Peyer's patch (tissue), 4 donors: ENCODE measurements at regions not wholly inside any gene's neighbourhood (a gene's known extent, or its start where the extent isn't known, plus 50 kb on each side); places are given as distances from the start of the nearest gene placed in this dataset.

Source experiments
- POLR2A ChIP-seq, 2 donors: fragments of 450-650 bp; IDR thresholded peaks; one replicate each; pipeline ENCODE4 v1.5.1; 2017; ENCODE audit warnings: antibody characterized with exemption in 2 of 2, mild to moderate bottlenecking in 2 of 2, moderate library complexity in 2 of 2
- TF ChIP-seq, protein P1 (sequence below), 6 experiments: fragments of 450-650 bp in 4 of 6; fragments of 200-600 bp in 2 of 6; sonication (generic) in 1 of 6; IDR thresholded peaks; one replicate each; pipeline ENCODE4 v1.5.1; 2017 to 2019; ENCODE audit warnings: antibody characterized with exemption in 6 of 6, mild to moderate bottlenecking in 3 of 6, moderate library complexity in 1 of 6

DNA sequence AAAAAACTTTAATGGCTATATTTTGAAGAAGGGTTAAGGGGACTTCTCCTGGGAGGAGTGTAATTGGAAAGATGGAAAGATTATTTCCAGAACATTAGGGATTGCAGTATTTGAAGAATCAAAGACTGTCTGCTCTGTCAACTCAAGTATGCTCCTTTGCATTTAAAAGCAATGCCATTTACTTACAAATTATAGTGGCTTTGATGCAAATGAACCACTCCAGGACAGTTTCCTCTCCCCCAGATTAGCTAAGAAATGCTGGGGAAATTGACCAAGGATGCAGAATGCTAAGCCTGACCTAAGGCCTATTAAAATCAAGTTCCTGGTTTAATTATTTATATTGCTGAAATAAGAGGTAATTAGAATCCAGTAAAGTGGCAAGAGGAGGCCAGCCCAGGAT lies 110.5 kb upstream of the CAMK1G start:
- TF ChIP-seq, protein P1, sequence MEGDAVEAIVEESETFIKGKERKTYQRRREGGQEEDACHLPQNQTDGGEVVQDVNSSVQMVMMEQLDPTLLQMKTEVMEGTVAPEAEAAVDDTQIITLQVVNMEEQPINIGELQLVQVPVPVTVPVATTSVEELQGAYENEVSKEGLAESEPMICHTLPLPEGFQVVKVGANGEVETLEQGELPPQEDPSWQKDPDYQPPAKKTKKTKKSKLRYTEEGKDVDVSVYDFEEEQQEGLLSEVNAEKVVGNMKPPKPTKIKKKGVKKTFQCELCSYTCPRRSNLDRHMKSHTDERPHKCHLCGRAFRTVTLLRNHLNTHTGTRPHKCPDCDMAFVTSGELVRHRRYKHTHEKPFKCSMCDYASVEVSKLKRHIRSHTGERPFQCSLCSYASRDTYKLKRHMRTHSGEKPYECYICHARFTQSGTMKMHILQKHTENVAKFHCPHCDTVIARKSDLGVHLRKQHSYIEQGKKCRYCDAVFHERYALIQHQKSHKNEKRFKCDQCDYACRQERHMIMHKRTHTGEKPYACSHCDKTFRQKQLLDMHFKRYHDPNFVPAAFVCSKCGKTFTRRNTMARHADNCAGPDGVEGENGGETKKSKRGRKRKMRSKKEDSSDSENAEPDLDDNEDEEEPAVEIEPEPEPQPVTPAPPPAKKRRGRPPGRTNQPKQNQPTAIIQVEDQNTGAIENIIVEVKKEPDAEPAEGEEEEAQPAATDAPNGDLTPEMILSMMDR (IDR thresholded peaks at IDR 0.05): no peak
- no peak for TF ChIP-seq POLR2A (IDR thresholded peaks at IDR 0.05)
